OCI-LY1 (cell line): ENCODE measurements at regions not wholly inside any gene's neighbourhood (a gene's known extent, or its start where the extent isn't known, plus 50 kb on each side); places are given as distances from the start of the nearest gene placed in this dataset.

ENCODE experiments used
- H2AFZ ChIP-seq: fragments of 200-600 bp; sonication (generic), shearing (Covaris generic); 2 replicates; pipeline ENCODE4 v1.6.0; 2014; ENCODE audit warnings: antibody characterized with exemption, mild to moderate bottlenecking, low read length
- H3F3A ChIP-seq: fragments of 200-600 bp; sonication (generic), shearing (Covaris generic); 2 replicates; pipeline ENCODE4 v1.6.0; 2014; ENCODE audit warnings: mild to moderate bottlenecking, antibody characterized with exemption, low read length, moderate library complexity; ENCODE audit not compliant: insufficient read depth
- H3K27ac ChIP-seq: fragments of 200-600 bp; sonication (generic); 2 replicates; pipeline ENCODE4 v1.5.1; 2014; ENCODE audit warnings: low read length, mixed run types, mild to moderate bottlenecking, low read depth; ENCODE audit not compliant: poor library complexity, severe bottlenecking
- H3K27me3 ChIP-seq: fragments of 200-600 bp; sonication (generic); 2 replicates; pipeline ENCODE4 v1.6.0; 2014; ENCODE audit warnings: antibody characterized with exemption, mild to moderate bottlenecking, low read length, moderate library complexity; ENCODE audit not compliant: insufficient read depth
- H3K36me3 ChIP-seq: fragments of 200-600 bp; sonication (generic); 2 replicates; pipeline ENCODE4 v1.6.1; 2014; ENCODE audit warnings: mild to moderate bottlenecking, antibody characterized with exemption, low read length, moderate library complexity, mixed read lengths; ENCODE audit not compliant: insufficient read depth
- H3K4me1 ChIP-seq: fragments of 200-600 bp; sonication (generic); 2 replicates; pipeline ENCODE4 v1.5.1; 2014; ENCODE audit warnings: mild to moderate bottlenecking, low read length, moderate library complexity; ENCODE audit not compliant: insufficient read depth, severe bottlenecking
- H3K4me2 ChIP-seq: fragments of 200-600 bp; sonication (generic), shearing (Covaris generic); 2 replicates; pipeline ENCODE4 v1.6.1; 2014; ENCODE audit warnings: low read length
- H3K4me3 ChIP-seq: fragments of 200-600 bp; sonication (generic); 2 replicates; pipeline ENCODE4 v1.5.1; 2014; ENCODE audit warnings: low read length, low read depth, mild to moderate bottlenecking, mixed read lengths; ENCODE audit not compliant: poor library complexity, severe bottlenecking
- H3K79me2 ChIP-seq: fragments of 200-600 bp; shearing (Covaris generic); 2 replicates; pipeline ENCODE4 v1.6.1; 2016; ENCODE audit warnings: mixed run types, low read length, mixed read lengths; ENCODE audit not compliant: insufficient read depth
- H3K9ac ChIP-seq: fragments of 200-600 bp; sonication (generic), shearing (Covaris generic); 2 replicates; pipeline ENCODE4 v1.6.1; 2014; ENCODE audit warnings: mild to moderate bottlenecking, low read length, mixed read lengths
- H3K9me2 ChIP-seq: fragments of 200-600 bp; sonication (generic), shearing (Covaris generic); 2 replicates; pipeline ENCODE4 v1.6.1; 2014; ENCODE audit warnings: low read depth, mild to moderate bottlenecking, low read length, mixed read lengths
- H3K9me3 ChIP-seq: fragments of 200-600 bp; shearing (Covaris generic); 2 replicates; pipeline ENCODE4 v1.6.1; 2014; ENCODE audit warnings: low read length, mixed read lengths
- H4K20me1 ChIP-seq: fragments of 200-600 bp; sonication (generic), shearing (Covaris generic); 2 replicates; pipeline ENCODE4 v1.6.0; 2016; ENCODE audit warnings: mild to moderate bottlenecking, low read length; ENCODE audit not compliant: insufficient read depth
- EZH2 ChIP-seq: fragments of 200-600 bp; sonication (generic), shearing (Covaris generic); IDR thresholded peaks from 2 replicates; pipeline ENCODE4 v1.8.0; 2017; ENCODE audit warnings: borderline replicate concordance, mixed run types, mild to moderate bottlenecking, antibody characterized with exemption, low read length, moderate library complexity, mixed read lengths
- TF ChIP-seq, protein P1 (sequence below): fragments of 200-600 bp; sonication (generic), shearing (Covaris generic); IDR thresholded peaks from 2 replicates; pipeline ENCODE4 v1.5.1; 2017; ENCODE audit warnings: mild to moderate bottlenecking, antibody characterized with exemption, low read length, moderate library complexity, mixed read lengths

DNA sequence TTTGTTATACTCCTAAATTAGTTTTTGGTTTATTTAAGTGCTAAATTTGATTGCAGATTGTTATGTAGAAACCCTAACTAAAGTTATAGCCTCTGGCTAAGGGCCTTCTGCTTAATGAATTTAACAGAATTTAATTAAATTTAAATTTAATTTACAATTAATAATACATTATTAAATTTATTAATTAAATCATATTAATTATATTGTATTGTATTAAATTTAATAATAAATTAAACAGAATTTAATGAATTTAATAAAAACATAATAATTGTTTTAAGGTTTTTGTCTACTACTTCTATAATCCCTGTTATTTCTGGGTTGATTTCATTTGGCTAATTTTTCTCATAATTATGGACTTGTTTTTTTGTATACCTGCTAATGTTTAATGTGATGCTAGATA lies 141.9 kb upstream of the TECRL start:
- no peak overlapping the region for H3K4me2 ChIP-seq
- H3F3A ChIP-seq, result no peaks in the 10 kb centered on the region
- H4K20me1 ChIP-seq, result no peaks in the 10 kb centered on the region
- H3K4me1 ChIP-seq, result no peaks in the 10 kb centered on the region
- no peaks in the 10 kb centered on the region for H3K9me3 ChIP-seq
- no peaks in the 10 kb centered on the region for H3K79me2 ChIP-seq
- no peaks in the 10 kb centered on the region for H3K9me2 ChIP-seq
- no peak overlapping the region for H2AFZ ChIP-seq
- H3K36me3 ChIP-seq, result no peaks in the 10 kb centered on the region
- no peak overlapping the region for H3K4me3 ChIP-seq
- H3K9ac ChIP-seq, result no peak overlapping the region
- TF ChIP-seq, protein P1, sequence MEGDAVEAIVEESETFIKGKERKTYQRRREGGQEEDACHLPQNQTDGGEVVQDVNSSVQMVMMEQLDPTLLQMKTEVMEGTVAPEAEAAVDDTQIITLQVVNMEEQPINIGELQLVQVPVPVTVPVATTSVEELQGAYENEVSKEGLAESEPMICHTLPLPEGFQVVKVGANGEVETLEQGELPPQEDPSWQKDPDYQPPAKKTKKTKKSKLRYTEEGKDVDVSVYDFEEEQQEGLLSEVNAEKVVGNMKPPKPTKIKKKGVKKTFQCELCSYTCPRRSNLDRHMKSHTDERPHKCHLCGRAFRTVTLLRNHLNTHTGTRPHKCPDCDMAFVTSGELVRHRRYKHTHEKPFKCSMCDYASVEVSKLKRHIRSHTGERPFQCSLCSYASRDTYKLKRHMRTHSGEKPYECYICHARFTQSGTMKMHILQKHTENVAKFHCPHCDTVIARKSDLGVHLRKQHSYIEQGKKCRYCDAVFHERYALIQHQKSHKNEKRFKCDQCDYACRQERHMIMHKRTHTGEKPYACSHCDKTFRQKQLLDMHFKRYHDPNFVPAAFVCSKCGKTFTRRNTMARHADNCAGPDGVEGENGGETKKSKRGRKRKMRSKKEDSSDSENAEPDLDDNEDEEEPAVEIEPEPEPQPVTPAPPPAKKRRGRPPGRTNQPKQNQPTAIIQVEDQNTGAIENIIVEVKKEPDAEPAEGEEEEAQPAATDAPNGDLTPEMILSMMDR, result no peak
- TF ChIP-seq EZH2, result no peak
- H3K27ac ChIP-seq, result no peak overlapping the region
- H3K27me3 ChIP-seq, result no peaks in the 10 kb centered on the region

DNA sequence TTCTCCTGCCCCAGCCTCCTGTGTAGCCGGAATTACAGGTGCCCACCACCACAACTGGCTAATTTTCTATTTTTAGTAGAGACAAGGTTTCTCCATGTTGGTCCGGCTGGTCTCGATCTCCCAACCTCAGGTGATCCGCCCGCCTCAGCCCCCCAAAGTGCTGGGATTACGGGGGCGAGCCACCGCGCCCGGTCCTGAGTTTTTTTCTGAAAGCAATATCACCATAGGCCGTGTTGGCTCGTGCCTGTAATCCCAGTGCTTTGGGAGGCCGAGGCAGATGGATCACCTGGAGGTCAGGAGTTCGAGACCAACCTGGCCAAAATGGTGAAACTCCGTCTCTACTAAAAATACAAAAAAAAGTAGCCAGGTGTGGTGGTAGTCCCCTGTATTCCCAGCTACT lies 136.3 kb upstream of the TECRL start:
- H3K27ac ChIP-seq, result no peak overlapping the region
- H3K4me2 ChIP-seq, result no peak overlapping the region
- no peaks in the 10 kb centered on the region for H3K4me1 ChIP-seq
- H3K36me3 ChIP-seq, result no peaks in the 10 kb centered on the region
- no peaks in the 10 kb centered on the region for H3K27me3 ChIP-seq
- H3K9ac ChIP-seq, result no peak overlapping the region
- H3K4me3 ChIP-seq, result no peak overlapping the region
- TF ChIP-seq, protein P1, result no peak
- no peak for TF ChIP-seq EZH2
- H2AFZ ChIP-seq, result no peak overlapping the region
- no peaks in the 10 kb centered on the region for H3K79me2 ChIP-seq
- no peaks in the 10 kb centered on the region for H3K9me2 ChIP-seq
- no peaks in the 10 kb centered on the region for H4K20me1 ChIP-seq
- H3F3A ChIP-seq, result no peaks in the 10 kb centered on the region
- no peaks in the 10 kb centered on the region for H3K9me3 ChIP-seq

DNA sequence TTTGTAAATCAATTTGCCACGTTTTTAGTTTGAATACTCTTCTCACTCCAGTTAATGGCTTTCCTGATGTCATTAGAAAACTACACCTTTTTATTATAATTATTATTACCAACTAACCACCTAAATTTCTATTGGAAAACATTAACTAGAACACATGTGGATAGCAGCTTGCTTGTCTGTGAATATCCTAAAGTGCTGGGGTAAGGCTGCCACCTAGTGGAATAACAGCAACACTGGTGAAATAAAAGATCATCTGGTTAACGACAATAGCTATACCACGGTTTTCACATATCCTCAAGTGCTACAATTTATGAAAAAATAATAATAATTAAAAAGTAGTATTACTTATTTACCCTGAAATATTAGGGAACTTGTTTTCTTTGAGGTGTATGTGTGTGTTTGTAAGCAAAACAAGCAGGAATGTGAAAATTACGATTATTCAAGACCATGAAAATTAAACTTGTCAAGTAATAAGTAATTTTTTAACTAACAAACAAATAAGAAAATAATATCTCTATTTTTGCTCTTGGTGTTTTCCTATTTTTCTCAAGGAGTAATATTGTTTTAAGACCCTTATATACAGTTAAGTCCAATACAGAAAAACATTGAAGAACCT lies 130.1 kb upstream of the TECRL start:
- no peak overlapping the region for H2AFZ ChIP-seq
- no peak for TF ChIP-seq EZH2
- TF ChIP-seq, protein P1, result peak; percentile 63

More for the DNA sequence above, 130.1 kb upstream of the TECRL start:
- H3K27ac ChIP-seq, result no peak overlapping the region
- H3K9ac ChIP-seq, result no peak overlapping the region
- H3K4me3 ChIP-seq, result no peak overlapping the region
- H3K79me2 ChIP-seq, result no peaks in the 10 kb centered on the region
- no peaks in the 10 kb centered on the region for H3K9me3 ChIP-seq
- H3K4me1 ChIP-seq, result no peaks in the 10 kb centered on the region
- no peaks in the 10 kb centered on the region for H3F3A ChIP-seq
- no peak overlapping the region for H3K4me2 ChIP-seq
- no peaks in the 10 kb centered on the region for H4K20me1 ChIP-seq
- no peaks in the 10 kb centered on the region for H3K36me3 ChIP-seq
- H3K27me3 ChIP-seq, result no peaks in the 10 kb centered on the region
- H3K9me2 ChIP-seq, result no peaks in the 10 kb centered on the region
